ENCODE measurements at regions not wholly inside any gene's neighbourhood (a gene's known extent, or its start where the extent isn't known, plus 50 kb on each side); places are given as distances from the start of the nearest gene placed in this dataset.
"Not testable (repeated sequence)": the region's sequence is repeated elsewhere in the genome, so short reads cannot be mapped to it uniquely, and the experiment has no call there.

DNA sequence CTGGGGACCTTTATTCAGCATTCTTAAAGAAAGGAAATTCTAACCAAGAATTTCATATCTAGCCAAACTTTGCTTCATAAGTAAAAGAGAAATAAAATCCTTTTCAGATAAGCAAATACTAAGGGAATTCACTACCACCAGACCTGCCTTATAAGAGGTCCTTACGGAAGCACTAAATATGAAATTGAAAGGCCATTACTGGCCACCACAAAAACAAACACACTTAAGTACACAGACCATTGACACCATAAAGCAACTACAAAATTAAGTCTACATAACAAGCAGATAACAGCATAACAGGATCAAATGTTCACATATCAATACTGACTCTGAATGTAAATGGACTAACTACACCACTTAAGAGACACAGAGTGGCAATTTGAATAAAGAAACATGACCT lies 361.4 kb upstream of the POU5F2 start:
- DNase-seq (ENCODE audit: low spot score): no peak

DNA sequence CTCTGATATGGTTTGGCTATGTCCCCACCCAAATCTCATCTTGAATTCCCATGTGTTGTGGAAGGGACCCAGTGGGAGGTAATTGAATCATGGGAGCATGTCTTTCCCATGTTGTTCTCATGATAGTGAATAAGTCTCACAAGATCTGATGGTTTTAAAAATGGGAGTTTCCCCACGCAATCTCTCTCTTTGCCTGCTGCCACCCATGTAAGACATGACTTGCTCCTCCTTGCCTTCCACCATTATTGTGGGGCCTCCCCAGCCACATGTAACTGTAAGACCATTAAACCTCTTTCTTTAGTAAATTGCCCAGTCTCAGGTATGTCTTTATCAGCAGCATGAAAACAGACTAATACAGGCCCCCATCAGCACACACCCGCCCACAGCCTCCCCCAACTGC lies 356.0 kb upstream of the POU5F2 start:
- not testable (repeated sequence) for DNase-seq (ENCODE audit: low spot score)

DNA sequence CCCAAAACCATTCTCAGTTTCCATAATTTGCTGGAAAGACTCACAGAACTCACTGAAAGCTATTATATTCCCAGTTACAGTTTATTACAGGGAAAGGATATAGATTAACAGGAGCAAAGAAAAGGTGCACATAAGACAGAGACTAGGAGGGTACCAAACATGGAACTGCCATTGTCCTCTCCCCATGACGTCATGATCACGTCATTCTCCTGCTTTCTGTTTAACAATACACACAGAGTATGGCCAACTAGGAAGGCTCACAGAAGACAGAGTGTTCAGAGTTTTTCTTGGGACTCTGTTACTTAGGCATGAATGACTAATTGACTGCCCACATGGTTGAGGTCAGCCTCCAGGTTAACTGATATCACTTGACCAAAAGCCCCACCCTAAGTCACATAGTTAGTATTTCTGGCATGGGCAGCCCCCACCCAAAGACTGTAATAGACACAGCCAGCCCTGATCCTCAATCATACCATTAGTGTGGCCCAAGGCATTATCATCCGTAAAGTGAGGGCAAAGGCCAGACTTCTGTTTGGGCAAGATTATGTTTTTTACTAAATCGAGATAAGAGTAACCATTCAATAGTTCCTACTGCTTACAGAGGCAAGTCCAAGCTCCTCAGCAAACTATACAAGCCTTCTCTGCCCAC lies 353.5 kb upstream of the POU5F2 start:
- no peak for DNase-seq (ENCODE audit: low spot score)

DNA sequence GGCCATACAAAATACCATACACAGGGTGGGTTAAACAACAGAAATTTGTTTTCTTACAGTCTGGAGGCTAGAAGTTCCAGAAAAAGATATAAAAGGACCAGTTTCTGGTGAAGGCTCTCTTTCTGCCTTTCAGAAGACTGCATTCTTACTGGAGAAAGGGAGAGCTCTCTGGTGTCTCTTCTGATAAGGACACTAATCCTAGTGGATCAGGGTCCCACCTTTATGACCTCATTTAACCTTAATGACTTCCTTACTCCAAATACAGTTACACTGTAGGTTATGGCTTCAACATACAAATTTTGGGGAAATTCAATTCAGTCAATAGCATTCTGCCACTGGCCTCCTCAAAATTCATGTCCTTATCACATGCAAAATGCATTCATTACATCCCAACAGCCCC lies 351.9 kb upstream of the POU5F2 start:
- DNase-seq (ENCODE audit: low spot score): no peak

DNA sequence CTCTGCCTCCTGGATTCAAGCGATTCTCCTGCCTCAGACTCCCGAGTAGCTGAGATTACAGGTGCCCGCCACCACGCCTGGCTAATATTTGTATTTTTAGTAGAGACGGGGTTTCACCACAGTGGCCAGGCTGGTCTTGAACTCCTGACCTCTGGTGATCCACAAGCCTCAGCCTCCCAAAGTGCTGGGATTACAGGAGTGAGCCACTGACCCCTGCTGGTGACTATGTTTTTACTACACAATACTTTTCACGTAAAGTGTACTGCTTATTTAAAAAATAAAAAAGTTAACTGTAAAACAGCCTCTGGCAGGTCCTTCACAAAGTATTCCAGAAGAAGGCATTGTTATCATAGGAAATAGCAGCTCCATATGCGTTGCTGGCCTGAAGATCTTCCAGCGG lies 345.2 kb upstream of the POU5F2 start:
- not testable (repeated sequence) for DNase-seq (ENCODE audit: low spot score)

DNA sequence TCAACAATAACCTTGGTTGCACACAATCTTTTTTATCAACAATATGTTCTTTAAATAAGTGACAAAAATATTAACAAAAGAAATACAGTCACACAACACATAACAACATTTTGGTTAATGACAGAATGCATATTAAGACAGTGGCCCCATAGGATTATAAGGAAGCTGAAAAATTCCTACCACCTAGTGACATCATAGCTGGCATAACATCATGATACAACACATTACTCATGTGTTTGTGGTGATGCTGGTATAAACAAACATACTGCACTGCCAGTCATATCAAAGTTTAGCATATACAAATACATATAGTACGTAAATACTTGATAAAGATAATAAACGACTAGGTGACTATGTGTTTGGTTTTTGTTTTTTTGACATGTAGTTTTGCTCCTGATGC lies 344.8 kb upstream of the POU5F2 start:
- DNase-seq (ENCODE audit: low spot score): no peak

DNA sequence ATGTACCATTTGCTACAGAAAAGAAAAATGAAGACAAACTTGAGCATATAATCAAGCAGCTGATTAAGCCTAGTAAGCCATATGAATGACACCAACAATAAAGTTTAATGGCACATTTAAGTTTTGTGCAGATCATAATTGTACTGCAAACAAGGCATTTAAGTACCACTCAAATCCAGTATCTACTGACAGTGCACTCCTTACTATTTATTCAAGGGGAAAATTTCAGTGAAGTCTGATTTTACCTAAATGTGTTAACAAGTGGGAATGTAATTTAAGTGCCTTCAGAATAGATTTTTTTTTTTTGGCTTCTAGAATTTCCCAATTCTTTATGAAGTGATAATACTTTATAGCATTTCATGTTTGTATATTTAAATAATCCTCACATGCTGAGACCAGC lies 341.0 kb upstream of the POU5F2 start:
- no peak for DNase-seq (ENCODE audit: low spot score)

DNA sequence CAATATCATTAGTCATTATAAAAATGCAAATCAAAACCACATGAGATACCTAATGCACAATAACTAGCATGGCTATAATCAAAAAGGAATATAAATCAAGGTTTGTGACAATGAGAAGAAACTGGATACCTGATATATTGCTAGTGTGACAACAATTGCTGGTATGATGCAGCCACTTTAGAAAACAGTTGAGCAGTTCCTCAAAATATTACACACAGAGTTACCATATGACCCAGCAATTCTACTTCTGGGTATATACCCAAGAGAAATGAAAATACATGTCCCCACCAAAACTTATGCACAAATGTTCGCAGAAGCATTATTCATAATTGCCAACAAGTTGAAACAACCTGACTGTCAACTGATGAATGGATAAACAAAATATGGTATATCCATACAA lies 339.7 kb upstream of the POU5F2 start:
- no peak for DNase-seq (ENCODE audit: low spot score)

DNA sequence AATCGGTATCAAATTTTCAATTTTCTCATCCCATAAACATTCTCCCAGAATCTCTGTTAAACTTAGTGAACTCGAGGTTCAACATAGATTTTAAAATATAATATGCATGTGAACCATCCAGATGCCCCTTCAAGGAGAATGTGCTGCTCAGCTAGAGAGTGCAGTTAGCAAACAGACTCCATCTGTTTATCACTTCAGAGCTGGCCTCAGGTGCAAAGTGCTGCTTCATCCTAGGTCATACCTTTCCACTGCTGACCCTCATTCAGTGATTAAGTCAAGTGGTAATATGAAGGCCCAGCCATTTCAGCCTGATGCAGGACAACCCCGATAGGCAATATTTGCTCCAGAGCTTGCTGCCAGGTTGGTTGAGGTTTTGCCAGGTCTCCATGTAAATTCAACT lies 339.0 kb upstream of the POU5F2 start:
- no peak for DNase-seq (ENCODE audit: low spot score)

DNA sequence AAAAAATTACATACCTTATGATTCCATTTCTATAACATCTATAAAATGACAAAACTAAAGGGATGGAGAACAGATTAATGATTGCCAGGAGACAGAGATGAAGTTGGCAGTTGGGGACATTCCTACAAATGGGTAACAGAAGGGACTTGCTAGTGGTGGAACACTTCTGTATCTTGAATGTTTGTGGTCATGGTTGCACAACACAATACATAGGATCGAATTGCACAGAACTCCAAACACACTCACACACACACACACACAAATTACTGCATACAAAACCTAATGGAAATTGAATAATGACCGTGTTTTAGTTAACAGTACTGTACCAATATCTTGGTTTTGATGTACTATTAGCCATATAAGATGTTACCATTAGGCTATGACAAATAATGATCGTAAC lies 330.7 kb upstream of the POU5F2 start:
- no peak for DNase-seq (ENCODE audit: low spot score)

DNA sequence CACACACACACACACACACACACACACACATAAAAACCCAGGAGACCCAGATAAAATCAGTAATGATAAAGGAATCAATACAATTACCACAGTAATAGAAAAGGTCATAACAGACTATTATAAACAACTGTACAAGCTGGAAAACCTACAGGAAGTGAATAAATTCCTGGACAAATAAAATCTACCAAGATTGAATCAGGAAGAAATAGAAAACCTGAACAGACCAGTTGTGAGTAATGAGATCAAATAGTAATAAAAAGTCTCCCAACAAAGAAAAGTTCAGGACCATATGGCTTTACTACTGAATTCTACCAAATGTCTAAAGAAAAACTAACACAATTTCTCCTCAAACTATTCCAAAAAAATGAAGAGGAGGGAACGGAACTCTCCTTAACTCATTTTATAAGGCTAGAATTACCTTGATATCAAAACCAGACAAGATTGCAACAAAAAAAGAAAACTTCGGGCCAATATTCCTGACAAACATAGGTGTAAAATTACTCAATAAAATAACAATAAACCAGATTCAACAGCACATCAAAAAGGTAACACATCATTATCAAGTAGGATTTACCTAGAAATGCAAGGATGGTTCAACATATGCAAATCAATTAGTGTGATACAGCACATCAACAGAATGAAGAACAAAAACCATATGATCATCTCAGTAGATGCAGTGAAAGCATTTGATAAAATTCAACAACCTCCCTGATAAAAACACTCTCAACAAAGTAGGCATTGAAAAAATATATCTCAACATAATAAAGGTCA lies 325.2 kb upstream of the POU5F2 start:
- no peak for DNase-seq (ENCODE audit: low spot score)

DNA sequence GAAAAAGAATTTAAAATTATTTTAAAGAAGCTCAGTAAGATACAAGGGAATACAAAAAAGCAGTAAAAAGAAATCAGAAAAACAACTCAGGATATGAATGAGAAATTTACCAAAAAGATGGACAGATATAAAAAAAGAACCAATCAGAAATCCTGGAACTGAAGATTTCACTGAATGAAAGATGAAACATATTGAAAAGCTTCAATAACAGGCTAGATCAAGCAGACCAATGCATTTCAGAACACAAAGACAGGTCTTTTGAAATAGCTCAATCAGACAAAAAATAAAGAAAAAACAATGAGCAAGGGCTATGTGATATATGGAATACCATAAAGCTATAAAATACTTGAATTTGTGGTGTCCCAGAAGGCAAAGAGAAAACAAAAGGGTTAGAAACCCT lies 322.6 kb upstream of the POU5F2 start:
- DNase-seq (ENCODE audit: low spot score): no peak

DNA sequence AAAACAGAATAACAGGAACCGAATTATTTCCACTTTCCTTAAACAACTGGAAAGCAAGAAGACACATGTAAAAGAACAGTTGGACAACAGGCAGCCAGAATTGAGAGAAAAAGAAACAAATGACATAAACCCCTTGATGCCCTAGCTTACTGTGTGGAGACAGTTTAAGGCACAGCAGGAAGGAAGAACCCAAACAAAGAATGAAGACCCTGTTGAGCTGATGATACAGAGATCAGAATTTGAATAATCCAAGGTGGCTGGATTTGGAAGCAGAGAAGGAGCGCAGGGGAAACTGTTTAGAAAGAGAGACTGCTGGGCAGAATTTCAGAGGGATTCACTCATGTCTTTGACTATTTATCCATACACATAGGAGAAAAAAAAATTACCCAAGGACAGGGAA lies 316.3 kb upstream of the POU5F2 start:
- DNase-seq (ENCODE audit: low spot score): no peak

DNA sequence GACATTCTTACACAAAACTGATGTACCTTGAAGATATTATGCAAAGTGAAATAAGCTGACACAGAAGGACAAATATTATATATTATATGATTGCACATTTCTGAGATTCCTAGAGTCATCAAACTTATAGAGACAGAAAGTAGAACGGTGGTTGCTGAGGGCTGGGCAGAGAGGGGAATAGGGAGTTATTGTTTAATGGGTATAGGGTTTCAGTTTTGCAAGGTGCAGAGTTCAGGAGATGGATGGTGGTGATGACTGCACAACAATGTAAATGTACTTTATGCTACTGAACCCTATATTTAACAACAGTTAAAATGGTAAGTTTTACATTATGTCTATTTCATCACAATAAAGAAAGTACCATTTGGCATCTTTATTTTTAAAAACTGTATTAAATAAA lies 315.8 kb upstream of the POU5F2 start:
- DNase-seq (ENCODE audit: low spot score): no peak

DNA sequence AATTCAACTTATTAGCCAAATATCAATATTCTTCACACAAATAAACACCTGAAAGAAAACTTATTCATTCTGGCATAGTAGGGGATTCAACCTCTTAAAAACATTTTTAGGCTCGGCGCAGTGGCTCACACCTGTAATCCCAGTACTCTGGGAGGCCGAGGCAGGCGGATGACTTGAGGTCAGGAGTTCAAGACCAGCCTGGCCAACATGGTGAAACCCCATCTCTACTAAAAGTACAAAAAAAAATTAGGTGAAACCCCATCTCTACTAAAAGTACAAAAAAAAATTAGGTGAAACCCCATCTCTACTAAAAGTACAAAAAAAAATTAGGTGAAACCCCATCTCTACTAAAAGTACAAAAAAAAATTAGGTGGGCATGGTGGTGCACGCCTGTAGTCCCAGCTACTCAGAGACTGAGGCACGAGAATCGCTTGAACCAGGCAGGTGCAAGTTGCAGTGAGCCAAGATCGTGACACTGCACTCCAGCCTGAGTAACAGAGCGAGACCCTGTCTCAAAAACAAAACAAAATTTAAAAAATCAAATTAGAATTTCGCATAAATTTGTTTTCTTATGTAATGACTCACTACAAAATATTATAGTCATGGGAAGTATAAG lies 308.0 kb upstream of the POU5F2 start:
- not testable (repeated sequence) for DNase-seq (ENCODE audit: low spot score)

DNA sequence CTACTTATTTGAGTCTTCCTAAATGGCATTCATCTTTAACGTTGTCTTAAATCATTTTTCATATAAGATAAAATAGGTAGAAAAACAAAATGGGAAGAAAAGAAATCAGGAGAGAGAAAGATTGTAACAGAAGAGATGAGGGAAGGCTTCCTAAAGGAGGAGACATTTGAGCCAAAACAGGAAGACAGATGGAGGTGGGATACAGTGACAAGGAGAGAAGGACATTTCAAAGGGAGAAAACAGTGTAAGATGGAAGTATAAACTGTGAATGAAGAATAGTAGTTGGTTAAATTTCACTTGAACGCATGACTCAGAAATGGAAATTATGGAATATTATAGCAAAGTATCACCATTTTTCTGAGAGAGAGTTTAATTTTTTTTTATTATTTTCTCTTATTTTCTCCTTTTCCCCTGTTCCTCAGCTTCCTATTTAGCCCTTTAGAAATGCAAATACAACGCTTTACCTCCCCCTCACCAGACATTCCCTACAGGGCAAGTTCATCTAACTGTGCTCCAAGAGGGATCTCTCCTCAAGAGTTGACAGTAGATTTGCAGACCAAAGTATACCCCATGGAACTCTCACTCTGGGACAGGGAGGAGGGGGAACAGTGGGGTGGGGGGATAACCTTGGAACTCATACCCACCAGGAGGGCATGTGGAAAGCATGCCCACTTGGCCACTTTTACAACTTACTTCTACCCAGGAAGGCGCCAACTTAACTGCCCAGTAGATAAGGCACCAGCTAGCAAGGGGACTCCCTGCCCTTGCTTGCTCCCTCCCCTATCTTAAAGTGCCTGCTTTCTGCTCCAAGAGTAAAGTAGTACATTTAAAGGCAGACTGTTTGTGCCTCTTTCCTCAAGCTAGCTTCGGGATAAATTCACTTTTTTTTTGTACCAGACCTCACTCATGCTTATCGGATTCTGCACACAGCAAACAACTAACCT lies 304.7 kb upstream of the POU5F2 start:
- DNase-seq (ENCODE audit: low spot score): no peak

DNA sequence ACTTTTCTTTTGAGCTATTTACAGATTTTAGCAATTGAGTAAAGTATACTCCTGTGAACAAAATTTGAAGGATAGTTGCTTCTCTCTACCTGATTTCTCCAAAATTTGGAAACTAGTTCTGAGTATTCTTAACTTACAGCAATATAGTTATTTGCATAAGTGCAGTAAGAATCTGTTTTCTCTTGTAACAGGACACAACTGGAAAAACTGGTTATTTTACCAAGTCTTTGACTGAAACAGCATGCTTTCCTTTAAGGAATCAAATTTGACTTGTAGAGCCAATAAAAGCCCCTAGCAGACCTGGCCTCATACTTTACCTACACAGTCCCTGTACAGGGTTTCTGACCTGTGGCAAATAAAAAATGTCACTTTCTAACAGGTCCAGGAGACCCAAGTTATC lies 301.9 kb upstream of the POU5F2 start:
- no peak for DNase-seq (ENCODE audit: low spot score)

DNA sequence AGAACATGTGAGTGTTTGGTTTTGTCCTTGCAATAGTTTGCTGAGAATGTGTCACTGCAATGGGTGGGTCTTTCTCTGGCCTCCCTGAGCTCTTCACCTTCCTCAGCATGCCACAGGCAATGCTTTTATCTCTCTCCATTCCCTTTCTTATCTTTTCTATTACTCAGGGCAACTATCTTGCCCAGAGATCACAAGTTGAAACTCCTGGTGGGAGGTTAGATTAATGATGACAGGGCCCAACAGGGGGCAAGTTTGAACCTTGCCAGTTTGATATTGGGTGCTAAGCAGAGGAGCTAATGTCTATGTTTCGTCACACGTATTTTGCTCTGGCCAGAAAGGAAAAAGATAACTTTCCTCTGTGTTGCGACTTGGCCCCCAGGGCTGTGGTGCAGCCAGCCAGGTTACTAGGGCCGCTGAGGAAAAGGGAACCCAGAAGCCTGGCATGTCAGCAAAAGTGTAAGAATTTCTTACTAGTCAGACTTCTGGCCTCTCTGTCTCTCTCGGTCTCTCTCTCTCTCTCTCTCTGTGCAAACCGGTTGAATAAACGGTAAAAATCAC lies 299.3 kb upstream of the POU5F2 start:
- no peak for DNase-seq (ENCODE audit: low spot score)

DNA sequence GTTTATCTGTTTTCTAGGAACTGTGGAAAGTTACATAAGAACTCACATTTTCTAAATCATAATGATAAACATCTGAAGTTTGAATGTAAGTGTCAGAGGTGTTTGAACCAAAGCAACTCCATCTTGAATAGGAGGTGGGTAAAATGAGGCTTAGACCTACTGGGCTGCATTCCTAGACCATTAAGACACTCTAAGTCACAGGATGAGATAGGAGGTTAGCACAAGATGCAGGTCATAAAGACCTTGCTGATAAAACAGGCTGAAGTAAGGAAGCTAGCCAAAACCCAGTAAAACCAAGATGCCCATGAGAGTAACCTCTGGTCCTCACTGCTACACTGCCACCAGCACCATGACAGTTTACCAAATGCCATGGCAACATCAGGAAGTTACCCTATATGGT lies 297.7 kb upstream of the POU5F2 start:
- DNase-seq (ENCODE audit: low spot score): no peak

DNA sequence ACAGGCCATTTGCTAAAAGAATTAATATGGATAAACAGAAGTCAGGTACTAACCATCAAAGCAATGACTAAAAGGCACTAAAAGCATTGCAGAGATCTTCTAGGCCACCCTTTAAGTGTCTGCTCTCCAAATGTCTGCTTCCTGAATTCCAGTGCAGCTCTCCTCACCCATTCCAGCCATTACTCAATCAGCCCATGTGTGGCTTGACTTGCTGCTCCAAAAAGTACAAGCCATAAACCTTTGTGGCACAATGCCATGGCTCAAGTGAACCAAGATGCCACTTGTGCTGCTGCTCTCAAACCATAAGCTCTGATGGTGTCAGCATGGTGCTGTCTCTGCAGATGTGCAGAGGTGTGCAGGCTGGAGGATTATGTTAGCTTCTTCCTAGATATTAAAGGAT lies 290.2 kb upstream of the POU5F2 start:
- DNase-seq (ENCODE audit: low spot score): no peak

DNA sequence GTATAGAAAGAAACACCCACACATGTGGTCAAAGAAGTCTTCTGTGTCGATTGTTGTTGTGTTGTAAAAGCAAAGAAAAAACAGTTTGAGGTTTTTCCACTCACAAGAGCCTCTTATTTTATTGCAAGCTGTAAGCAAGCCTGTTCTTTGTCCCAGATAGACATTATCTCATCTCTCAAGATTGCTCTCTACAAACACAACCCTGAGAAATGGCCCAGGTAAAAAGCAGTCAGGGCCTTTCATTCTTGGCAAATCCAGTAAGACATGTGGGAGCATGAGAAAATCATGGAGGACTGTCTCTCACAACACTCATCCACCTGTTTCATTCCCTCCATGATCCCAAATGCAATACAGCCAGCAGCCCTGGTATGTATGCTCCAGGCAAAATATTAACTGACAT lies 286.6 kb upstream of the POU5F2 start:
- DNase-seq (ENCODE audit: low spot score): no peak

DNA sequence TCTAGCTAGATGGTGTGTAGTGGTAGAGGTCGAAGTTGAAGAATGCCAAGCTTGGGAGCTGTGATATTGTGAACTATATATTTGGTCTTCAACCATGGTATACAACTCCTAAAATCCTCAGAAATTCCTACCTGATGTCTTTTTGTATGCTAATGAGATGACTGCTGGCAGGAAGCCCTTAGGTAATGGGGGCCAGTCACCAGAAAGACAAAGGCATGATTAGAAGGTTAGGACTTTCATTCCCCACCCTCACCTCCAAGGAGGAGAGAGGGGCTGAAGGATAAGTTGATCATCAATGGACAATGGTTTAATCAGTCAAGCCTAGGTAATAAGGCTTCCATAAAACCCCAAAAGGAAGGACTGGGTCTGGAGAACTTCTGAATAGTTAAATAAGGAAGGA lies 285.7 kb upstream of the POU5F2 start:
- no peak for DNase-seq (ENCODE audit: low spot score)
